GM12891 (cell line): ENCODE measurements at regions not wholly inside any gene's neighbourhood (a gene's known extent, or its start where the extent isn't known, plus 50 kb on each side); places are given as distances from the start of the nearest gene placed in this dataset.

Experiments
- PAX5 ChIP-seq: IDR thresholded peaks from 2 replicates; pipeline ENCODE4 v1.6.1; 2011; ENCODE audit warnings: low read length, moderate library complexity, mild to moderate bottlenecking; ENCODE audit not compliant: insufficient read depth, severe bottlenecking
- POLR2A ChIP-seq: IDR thresholded peaks from 2 replicates; pipeline ENCODE4 v1.6.1; 2011; ENCODE audit warnings: low read depth, low read length, control low read depth
- POLR2AphosphoS5 ChIP-seq: IDR thresholded peaks from 2 replicates; pipeline ENCODE4 v1.6.1; 2011; ENCODE audit warnings: low read depth, low read length, control low read depth
- POU2F2 ChIP-seq: IDR thresholded peaks from 2 replicates; pipeline ENCODE4 v1.6.1; 2011; ENCODE audit warnings: low read depth, mild to moderate bottlenecking, control low read depth, low read length, moderate library complexity
- SPI1 ChIP-seq: IDR thresholded peaks from 2 replicates; pipeline ENCODE4 v1.6.1; 2011; ENCODE audit warnings: low read depth, low read length, control low read depth
- TAF1 ChIP-seq: IDR thresholded peaks from 2 replicates; pipeline ENCODE4 v1.6.1; 2011; ENCODE audit warnings: low read depth, low read length, control low read depth

DNA sequence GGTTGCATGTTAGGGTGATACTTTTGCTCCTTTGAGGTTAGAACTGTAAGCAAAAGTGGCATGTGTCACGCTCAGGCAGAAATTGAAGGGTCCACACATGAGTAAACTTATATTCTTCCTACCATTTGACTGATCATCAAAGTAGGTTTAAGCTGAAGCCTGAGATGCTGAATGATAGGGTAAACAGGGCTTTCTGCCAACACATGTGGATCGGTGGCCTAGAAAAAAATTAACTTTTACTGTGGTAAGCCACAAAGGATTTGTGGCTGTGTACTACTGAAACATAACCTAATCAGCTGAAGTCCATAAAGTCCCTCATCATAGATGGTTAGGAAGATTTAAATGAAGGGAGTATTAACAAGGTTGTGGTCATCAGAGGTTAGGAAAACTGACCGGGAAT, 1070.1 kb downstream of the STPG2 start:
- TF ChIP-seq POLR2A = no peak
- no peak for TF ChIP-seq POLR2AphosphoS5
- TF ChIP-seq TAF1 = no peak
- no peak for TF ChIP-seq PAX5
- TF ChIP-seq POU2F2 = no peak
- TF ChIP-seq SPI1 = no peak
